PFSK-1 (cell line): ENCODE measurements at regions not wholly inside any gene's neighbourhood (a gene's known extent, or its start where the extent isn't known, plus 50 kb on each side); places are given as distances from the start of the nearest gene placed in this dataset.

ENCODE experiments used
- FOXP2 ChIP-seq: optimal IDR thresholded peaks from 2 replicates; pipeline ENCODE3; 2011; ENCODE audit warnings: borderline replicate concordance, control low read depth, inconsistent platforms; ENCODE audit not compliant: insufficient read depth; ENCODE audit errors: extremely low read length, extremely low read depth
- POLR2AphosphoS5 ChIP-seq: IDR thresholded peaks from 2 replicates; pipeline ENCODE4 v1.6.1; 2012; ENCODE audit warnings: low read depth, mild to moderate bottlenecking, control low read depth, low read length, moderate library complexity
- SIN3A ChIP-seq: IDR thresholded peaks from 2 replicates; pipeline ENCODE4 v1.6.1; 2012; ENCODE audit warnings: mild to moderate bottlenecking, low read length, moderate library complexity, borderline replicate concordance; ENCODE audit not compliant: insufficient read depth
- TAF1 ChIP-seq: IDR thresholded peaks from 2 replicates; pipeline ENCODE4 v1.6.1; 2012; ENCODE audit warnings: low read length, control low read depth, borderline replicate concordance; ENCODE audit not compliant: insufficient read depth
- TF ChIP-seq, protein P1 (sequence below), 2 experiments: IDR thresholded peaks; 2 replicates each; pipeline versions ENCODE4 v1.6.1 to v1.8.0; 2011 to 2012; ENCODE audit warnings: low read depth in 2 of 2, low read length in 2 of 2, control low read depth in 1 of 2, inconsistent platforms in 1 of 2, mild to moderate bottlenecking in 1 of 2, moderate library complexity in 1 of 2; ENCODE audit not compliant: insufficient read depth in 1 of 2

DNA sequence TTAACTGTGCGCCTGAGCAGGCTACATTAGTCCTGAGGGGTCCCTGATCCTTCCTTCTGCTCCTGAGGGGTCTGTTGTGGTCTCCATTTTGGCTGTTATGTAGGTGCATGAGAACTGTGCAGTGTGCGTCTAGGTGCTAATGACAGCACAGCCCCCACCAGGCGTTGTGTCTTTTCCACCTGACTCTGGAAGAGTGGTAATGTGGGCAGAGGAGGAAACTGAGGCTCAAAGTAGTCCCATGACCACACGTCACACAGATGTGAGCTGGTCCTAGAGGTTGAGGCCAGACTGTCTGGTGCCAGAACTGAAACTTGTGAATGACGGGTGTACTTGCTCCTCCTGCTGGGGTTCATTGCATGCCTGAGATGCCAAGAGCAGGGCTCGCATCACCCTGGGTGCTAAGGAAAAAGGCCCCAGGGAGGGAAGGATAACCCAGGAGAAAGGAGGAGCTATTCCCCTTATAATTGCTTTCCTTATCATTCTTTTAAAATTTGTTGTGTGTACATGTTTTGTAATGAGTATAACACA lies 111.8 kb downstream of the SLC25A47 start:
- no peak for TF ChIP-seq SIN3A
- TF ChIP-seq TAF1 = no peak
- TF ChIP-seq POLR2AphosphoS5 = no peak
- TF ChIP-seq, protein P1, sequence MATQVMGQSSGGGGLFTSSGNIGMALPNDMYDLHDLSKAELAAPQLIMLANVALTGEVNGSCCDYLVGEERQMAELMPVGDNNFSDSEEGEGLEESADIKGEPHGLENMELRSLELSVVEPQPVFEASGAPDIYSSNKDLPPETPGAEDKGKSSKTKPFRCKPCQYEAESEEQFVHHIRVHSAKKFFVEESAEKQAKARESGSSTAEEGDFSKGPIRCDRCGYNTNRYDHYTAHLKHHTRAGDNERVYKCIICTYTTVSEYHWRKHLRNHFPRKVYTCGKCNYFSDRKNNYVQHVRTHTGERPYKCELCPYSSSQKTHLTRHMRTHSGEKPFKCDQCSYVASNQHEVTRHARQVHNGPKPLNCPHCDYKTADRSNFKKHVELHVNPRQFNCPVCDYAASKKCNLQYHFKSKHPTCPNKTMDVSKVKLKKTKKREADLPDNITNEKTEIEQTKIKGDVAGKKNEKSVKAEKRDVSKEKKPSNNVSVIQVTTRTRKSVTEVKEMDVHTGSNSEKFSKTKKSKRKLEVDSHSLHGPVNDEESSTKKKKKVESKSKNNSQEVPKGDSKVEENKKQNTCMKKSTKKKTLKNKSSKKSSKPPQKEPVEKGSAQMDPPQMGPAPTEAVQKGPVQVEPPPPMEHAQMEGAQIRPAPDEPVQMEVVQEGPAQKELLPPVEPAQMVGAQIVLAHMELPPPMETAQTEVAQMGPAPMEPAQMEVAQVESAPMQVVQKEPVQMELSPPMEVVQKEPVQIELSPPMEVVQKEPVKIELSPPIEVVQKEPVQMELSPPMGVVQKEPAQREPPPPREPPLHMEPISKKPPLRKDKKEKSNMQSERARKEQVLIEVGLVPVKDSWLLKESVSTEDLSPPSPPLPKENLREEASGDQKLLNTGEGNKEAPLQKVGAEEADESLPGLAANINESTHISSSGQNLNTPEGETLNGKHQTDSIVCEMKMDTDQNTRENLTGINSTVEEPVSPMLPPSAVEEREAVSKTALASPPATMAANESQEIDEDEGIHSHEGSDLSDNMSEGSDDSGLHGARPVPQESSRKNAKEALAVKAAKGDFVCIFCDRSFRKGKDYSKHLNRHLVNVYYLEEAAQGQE (IDR thresholded peaks at IDR 0.05; ENCODE audit: insufficient read depth in 1 of 2, low read depth in 2 of 2, low read length in 2 of 2) = no peak
- no peak for TF ChIP-seq FOXP2

DNA sequence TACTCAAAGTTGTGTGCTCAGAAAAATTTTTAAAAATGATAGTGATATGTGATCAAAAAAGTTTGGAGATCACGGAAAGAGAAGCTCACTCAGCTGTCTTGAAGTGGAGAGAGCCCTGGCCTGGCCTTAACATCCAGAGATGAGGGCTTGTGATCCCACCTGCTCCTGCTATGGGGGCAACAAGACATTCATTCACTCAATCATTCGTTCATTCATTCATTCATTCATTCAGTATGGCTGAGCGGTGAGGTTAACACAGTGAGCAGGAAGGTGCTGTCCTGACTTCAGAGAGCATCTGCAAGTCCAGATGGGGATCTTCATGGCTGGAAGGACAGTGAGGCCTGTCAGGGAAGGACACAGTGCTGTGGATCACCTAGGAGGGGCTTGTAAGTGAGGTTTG lies 112.3 kb downstream of the SLC25A47 start:
- TF ChIP-seq TAF1 = no peak

DNA sequence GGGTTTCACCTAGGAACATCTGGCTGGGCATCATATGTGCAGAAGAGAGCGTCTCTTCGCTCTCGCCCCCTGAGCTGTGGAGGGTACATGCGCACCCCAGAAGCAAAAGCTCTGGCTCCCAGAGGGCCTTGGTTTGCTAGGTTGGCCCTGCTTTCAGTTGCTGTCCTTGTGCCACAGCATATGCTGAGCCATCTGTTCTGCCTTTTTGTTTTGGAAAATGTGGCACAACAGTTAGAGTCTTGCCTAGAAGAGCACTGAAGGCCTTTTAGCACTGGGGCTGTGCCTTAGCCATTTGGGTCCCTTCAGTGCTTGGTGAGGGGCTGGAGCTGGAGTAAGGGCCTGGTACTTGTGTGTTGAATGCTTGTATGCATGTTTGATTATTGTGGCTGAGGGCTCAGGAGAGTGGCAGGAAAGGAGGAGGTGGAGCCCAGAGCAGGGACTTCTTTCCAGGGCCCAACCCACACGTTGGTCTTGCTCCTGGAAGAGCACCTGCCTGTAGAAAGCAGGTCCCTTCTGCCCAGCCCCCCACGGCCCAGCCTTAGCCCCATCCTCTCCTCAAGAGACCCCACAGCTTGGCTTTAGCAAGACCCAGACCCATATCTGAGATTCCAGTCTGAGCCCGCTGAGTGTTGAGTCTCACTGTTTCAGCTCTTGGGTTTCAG lies 113.7 kb downstream of the SLC25A47 start:
- TF ChIP-seq, protein P1 (IDR thresholded peaks at IDR 0.05; ENCODE audit: insufficient read depth in 1 of 2, low read depth in 2 of 2, low read length in 2 of 2) = no peak
- TF ChIP-seq POLR2AphosphoS5 (no peak), TAF1 (no peak), FOXP2 (no peak), SIN3A (no peak)

DNA sequence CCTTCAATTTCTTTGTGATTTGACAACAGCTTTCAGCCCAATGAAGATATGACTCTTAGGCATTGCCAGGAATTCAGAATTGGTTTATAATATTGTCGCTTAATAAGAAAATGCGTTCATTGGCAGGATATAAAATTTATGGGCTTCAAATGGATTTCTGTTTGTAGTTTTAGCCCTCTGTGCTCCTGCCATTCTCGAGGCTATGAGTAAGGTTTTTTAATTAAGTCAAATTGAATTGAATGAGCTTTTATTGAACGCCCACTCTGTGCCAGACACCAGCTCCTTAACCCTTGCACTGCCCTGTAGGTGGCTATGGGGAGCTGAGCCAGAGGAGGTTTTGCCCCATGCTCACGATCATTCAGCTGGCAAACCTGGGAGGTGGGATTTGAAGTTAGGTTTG lies 115.1 kb downstream of the SLC25A47 start:
- TF ChIP-seq SIN3A (no peak), FOXP2 (no peak), TAF1 (no peak), POLR2AphosphoS5 (no peak)
- TF ChIP-seq, protein P1 (IDR thresholded peaks at IDR 0.05; ENCODE audit: insufficient read depth in 1 of 2, low read depth in 2 of 2, low read length in 2 of 2) = no peak

DNA sequence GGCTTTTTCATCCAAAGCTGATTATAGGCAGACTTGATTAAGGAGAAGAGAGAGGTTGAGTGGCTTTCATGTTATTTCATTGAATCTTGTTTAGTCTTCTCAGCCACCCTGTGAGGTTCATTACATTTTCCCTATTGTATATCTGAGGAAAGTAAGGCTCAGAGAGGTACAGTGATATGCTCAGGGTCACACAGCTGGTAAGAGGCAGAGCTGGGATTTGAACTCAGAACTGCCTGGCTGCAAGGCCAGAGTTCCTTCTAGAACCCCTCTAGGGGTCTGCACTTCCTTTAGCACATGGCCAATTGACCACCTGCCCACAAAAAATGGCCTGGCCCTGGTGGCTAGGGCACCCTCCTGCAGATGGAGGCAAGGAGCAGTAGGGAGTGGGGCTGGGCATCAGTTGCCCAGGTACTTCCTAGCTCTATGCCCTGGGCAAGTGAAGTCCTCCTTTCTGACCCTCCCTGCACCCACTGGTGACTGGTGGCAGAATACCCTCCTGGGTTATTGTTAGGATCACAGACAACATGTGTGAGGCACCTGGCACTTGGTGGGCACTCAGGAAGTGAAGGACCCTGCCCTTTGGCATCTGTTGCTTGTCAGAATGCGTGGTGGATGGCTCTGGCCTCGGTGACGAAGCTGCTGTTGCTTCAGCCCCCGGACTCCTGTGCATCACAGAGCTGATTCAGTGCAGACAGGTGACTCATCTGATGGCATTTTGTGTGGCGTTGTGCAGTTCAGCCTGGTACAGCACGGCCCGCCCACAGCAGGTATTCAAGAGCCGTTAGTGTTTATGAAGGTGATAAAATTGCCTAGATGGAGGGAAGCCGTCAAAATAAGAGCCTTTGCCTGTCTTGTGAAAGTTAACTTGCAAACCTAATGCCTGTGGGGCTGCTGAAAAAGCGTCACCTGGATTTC lies 115.8 kb downstream of the SLC25A47 start:
- TF ChIP-seq SIN3A (no peak), POLR2AphosphoS5 (no peak), FOXP2 (no peak)
- TF ChIP-seq, protein P1 (IDR thresholded peaks at IDR 0.05; ENCODE audit: insufficient read depth in 1 of 2, low read depth in 2 of 2, low read length in 2 of 2) = no peak
